Nephron progenitor cell (in vitro differentiated cells): ENCODE measurements at regions not wholly inside any gene's neighbourhood (a gene's known extent, or its start where the extent isn't known, plus 50 kb on each side); places are given as distances from the start of the nearest gene placed in this dataset.

ENCODE experiments used
- DNase-seq: peaks from one replicate; pipeline ENCODE4 v3.0.0; 2021
- H3K27ac Mint-ChIP-seq: 2 replicates; pipeline ENCODE4 v1.8.0; 2021; ENCODE audit warnings: mild to moderate bottlenecking, moderate library complexity, mixed read lengths
- H3K27me3 Mint-ChIP-seq: 2 replicates; pipeline ENCODE4 v1.8.0; 2021; ENCODE audit warnings: mild to moderate bottlenecking, low read depth, mixed read lengths; ENCODE audit not compliant: poor library complexity
- H3K36me3 Mint-ChIP-seq: 2 replicates; pipeline ENCODE4 v1.8.0; 2021; ENCODE audit warnings: low read depth, mixed read lengths
- H3K4me1 Mint-ChIP-seq: 2 replicates; pipeline ENCODE4 v1.8.0; 2021; ENCODE audit warnings: mixed read lengths
- H3K4me3 Mint-ChIP-seq: 2 replicates; pipeline ENCODE4 v1.8.0; 2021; ENCODE audit warnings: mild to moderate bottlenecking, moderate library complexity, mixed read lengths
- H3K9me3 Mint-ChIP-seq: 2 replicates; pipeline ENCODE4 v1.8.0; 2021; ENCODE audit warnings: mild to moderate bottlenecking, moderate library complexity, mixed read lengths
- CTCF ChIP-seq: fragments of 200-600 bp; sonication (generic); IDR thresholded peaks from 2 replicates; pipeline ENCODE4 v1.5.0; 2021; ENCODE audit warnings: antibody characterized with exemption

- Mint-ChIP-seq H3K4me1 (peaks cover 4% of the 10 kb centered on the region), H3K4me3 (no peak overlapping the region), H3K27ac (no peak overlapping the region), H3K36me3 (peaks cover 9% of the 10 kb centered on the region), H3K9me3 (peaks cover 13% of the 10 kb centered on the region), H3K27me3 (peaks cover 9% of the 10 kb centered on the region)
- DNase-seq = no peak
- no peak for TF ChIP-seq CTCF
Measured at GRCh38 chr5:68369023-68369359, 153.4 kb downstream of the PIK3R1 start.

- no peak for DNase-seq
- H3K4me3 Mint-ChIP-seq = no peak overlapping the region
- H3K4me1 Mint-ChIP-seq = peaks cover 4% of the 10 kb centered on the region
- no peak overlapping the region for H3K27ac Mint-ChIP-seq
- peaks cover 9% of the 10 kb centered on the region for H3K27me3 Mint-ChIP-seq
- peaks cover 15% of the 10 kb centered on the region for H3K9me3 Mint-ChIP-seq
- no peak for TF ChIP-seq CTCF
- peaks cover 9% of the 10 kb centered on the region for H3K36me3 Mint-ChIP-seq
Measured at GRCh38 chr5:68369457-68370125, 154.0 kb downstream of the PIK3R1 start.

GRCh38 chr5:68370196-68370595 is 154.6 kb downstream of the PIK3R1 start:
- Mint-ChIP-seq H3K27me3 (peaks cover 9% of the 10 kb centered on the region), H3K27ac (no peak overlapping the region), H3K4me1 (peaks cover 4% of the 10 kb centered on the region), H3K4me3 (no peak overlapping the region), H3K9me3 (peaks cover 15% of the 10 kb centered on the region), H3K36me3 (peaks cover 9% of the 10 kb centered on the region)
- DNase-seq = no peak
- TF ChIP-seq CTCF = no peak

- Mint-ChIP-seq H3K4me1 (peaks cover 4% of the 10 kb centered on the region), H3K27me3 (peaks cover 9% of the 10 kb centered on the region), H3K36me3 (peaks cover 9% of the 10 kb centered on the region), H3K4me3 (no peak overlapping the region), H3K9me3 (peaks cover 15% of the 10 kb centered on the region), H3K27ac (no peak overlapping the region)
- no peak for TF ChIP-seq CTCF
- no peak for DNase-seq
Measured at GRCh38 chr5:68371607-68372006, 156.1 kb downstream of the PIK3R1 start.

- DNase-seq = no peak
- peaks cover 7% of the 10 kb centered on the region for H3K27me3 Mint-ChIP-seq
- H3K4me3 Mint-ChIP-seq = no peak overlapping the region
- H3K36me3 Mint-ChIP-seq = peaks cover 9% of the 10 kb centered on the region
- peaks cover 15% of the 10 kb centered on the region for H3K9me3 Mint-ChIP-seq
- H3K4me1 Mint-ChIP-seq = peaks cover 4% of the 10 kb centered on the region
- TF ChIP-seq CTCF = no peak
- H3K27ac Mint-ChIP-seq = no peak overlapping the region
Measured at GRCh38 chr5:68372161-68372560, 156.6 kb downstream of the PIK3R1 start.

- Mint-ChIP-seq H3K36me3 (peaks cover 9% of the 10 kb centered on the region), H3K4me1 (peaks cover 9% of the 10 kb centered on the region), H3K9me3 (peaks cover 15% of the 10 kb centered on the region), H3K27me3 (peaks cover 6% of the 10 kb centered on the region), H3K4me3 (no peak overlapping the region), H3K27ac (no peak overlapping the region)
- DNase-seq = no peak
- no peak for TF ChIP-seq CTCF
Measured at GRCh38 chr5:68373050-68373449, 157.5 kb downstream of the PIK3R1 start.
